Superior temporal gyrus (tissue), 1 donor: ENCODE measurements at regions not wholly inside any gene's neighbourhood (a gene's known extent, or its start where the extent isn't known, plus 50 kb on each side); places are given as distances from the start of the nearest gene placed in this dataset.

Experiments used
- DNase-seq: peaks from one replicate; pipeline ENCODE4 v3.0.0-alpha.2; 2016; ENCODE audit errors: extremely low spot score

- DNase-seq = no peak
Measured at GRCh38 chr12:111045941-111046340, 125.6 kb upstream of the MYL2 start.

GRCh38 chr12:111041091-111041490 is 120.7 kb upstream of the MYL2 start:
- no peak for DNase-seq

GRCh38 chr12:111040690-111041089 is 120.3 kb upstream of the MYL2 start:
- no peak for DNase-seq

- no peak for DNase-seq
Measured at GRCh38 chr12:111038941-111039340, 118.6 kb upstream of the MYL2 start.

- DNase-seq = no peak
Measured at GRCh38 chr12:111038077-111038476, 117.7 kb upstream of the MYL2 start.

GRCh38 chr12:111037047-111037446 is 116.7 kb upstream of the MYL2 start:
- no peak for DNase-seq

- DNase-seq = no peak
Measured at GRCh38 chr12:111035578-111036301, 115.4 kb upstream of the MYL2 start.

- no peak for DNase-seq
Measured at GRCh38 chr12:111034886-111035577, 114.7 kb upstream of the MYL2 start.

- no peak for DNase-seq
Measured at GRCh38 chr12:111034083-111034885, 113.9 kb upstream of the MYL2 start, which contains the start of gene CUX2. CUX2 (plus strand) TSS chr12:111034165.

GRCh38 chr12:111033281-111034082 is 113.1 kb upstream of the MYL2 start:
- DNase-seq = no peak

- no peak for DNase-seq
Measured at GRCh38 chr12:111032591-111032919, 112.2 kb upstream of the MYL2 start.

GRCh38 chr12:111031916-111032590 is 111.7 kb upstream of the MYL2 start:
- DNase-seq = no peak

- DNase-seq = no peak
Measured at GRCh38 chr12:111030800-111031199, 110.4 kb upstream of the MYL2 start.

GRCh38 chr12:111029732-111030131 is 109.4 kb upstream of the MYL2 start:
- no peak for DNase-seq

GRCh38 chr12:111029305-111029704 is 108.9 kb upstream of the MYL2 start:
- no peak for DNase-seq

GRCh38 chr12:111028830-111029229 is 108.5 kb upstream of the MYL2 start:
- no peak for DNase-seq

- DNase-seq = no peak
Measured at GRCh38 chr12:111027431-111027830, 107.1 kb upstream of the MYL2 start.

GRCh38 chr12:111025792-111026430 is 105.5 kb upstream of the MYL2 start:
- no peak for DNase-seq

- DNase-seq = no peak
Measured at GRCh38 chr12:111025301-111025700, 104.9 kb upstream of the MYL2 start.

- peak; percentile 30 for DNase-seq
Measured at GRCh38 chr12:111024205-111024801, 103.9 kb upstream of the MYL2 start.
